ENCODE measurements at regions not wholly inside any gene's neighbourhood (a gene's known extent, or its start where the extent isn't known, plus 50 kb on each side); places are given as distances from the start of the nearest gene placed in this dataset.

GRCh38 chr2:43106559-43107527 is 119.6 kb downstream of the ZFP36L2 start:
- Mint-ChIP-seq H3K9me3 (peaks cover 6% of the 10 kb centered on the region), H3K4me1 (peaks cover 73% of the 10 kb centered on the region), H3K36me3 (ENCODE audit: low read depth) (peaks cover 7% of the 10 kb centered on the region), H3K27me3 (ENCODE audit: low read depth, poor library complexity) (peaks cover 3% of the 10 kb centered on the region), H3K4me3 (no peak overlapping the region), H3K27ac (peak overlapping the region; percentile 97)
- TF ChIP-seq CTCF (IDR thresholded peaks at IDR 0.05): no peak
- DNase-seq: no peak

DNA sequence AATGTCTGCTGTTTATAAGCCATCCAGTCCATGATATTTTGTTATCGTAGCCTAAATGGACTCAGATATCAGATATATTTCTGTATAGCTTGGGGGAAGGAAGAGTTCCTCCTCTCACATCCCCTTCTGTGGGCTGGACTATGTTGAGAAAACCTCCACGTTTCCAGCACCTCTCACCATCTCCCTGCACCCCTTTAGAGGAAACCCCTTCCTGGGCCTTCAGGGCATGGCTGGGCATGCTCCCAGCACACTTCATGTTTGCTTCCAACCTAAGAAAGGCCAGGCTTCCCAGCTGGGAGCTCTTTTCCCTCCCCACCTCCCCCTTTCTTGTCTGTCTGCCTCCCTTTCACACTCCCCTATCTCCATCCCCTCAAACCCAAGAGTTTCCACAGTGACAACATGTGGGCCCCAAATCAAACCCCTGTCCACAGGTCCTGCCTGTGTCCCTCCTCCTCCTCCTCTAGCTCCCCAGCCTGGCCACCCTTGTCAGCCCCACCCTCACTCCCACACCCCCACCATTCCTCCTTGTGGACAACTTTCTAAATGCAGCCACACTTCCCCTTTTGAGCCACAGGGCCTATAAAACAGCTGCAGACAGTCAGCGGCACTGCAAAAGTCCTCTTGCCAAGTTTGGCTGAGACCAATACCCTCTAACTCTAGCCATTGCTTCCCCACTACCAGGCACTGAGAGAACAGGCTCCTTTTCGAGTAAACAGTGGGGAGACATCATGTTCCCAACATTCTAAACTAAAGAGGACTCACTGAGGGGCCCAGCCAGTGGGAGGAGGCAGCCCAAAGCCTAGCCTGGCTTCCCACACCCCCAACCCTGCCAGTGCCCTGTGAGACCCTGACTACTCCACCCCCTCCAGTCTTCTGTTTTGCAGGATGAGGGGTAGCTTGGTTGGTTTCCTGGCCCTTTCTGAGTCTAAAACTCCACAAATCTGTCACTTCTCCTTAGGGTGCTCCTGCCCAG is 120.5 kb downstream of the ZFP36L2 start:
- H3K27ac Mint-ChIP-seq: peak overlapping the region; percentile 97
- no peak for TF ChIP-seq CTCF (IDR thresholded peaks at IDR 0.05)
- H3K4me1 Mint-ChIP-seq: peaks cover 79% of the 10 kb centered on the region
- no peak overlapping the region for H3K4me3 Mint-ChIP-seq
- no peak for DNase-seq
- H3K27me3 Mint-ChIP-seq (ENCODE audit: low read depth, poor library complexity): peaks cover 3% of the 10 kb centered on the region
- H3K9me3 Mint-ChIP-seq: peaks cover 6% of the 10 kb centered on the region
- H3K36me3 Mint-ChIP-seq (ENCODE audit: low read depth): peaks cover 7% of the 10 kb centered on the region

GRCh38 chr2:43104763-43105162 is 121.6 kb downstream of the ZFP36L2 start:
- DNase-seq: no peak
- Mint-ChIP-seq H3K27me3 (ENCODE audit: low read depth, poor library complexity) (no peaks in the 10 kb centered on the region), H3K27ac (no peak overlapping the region), H3K4me1 (peaks cover 76% of the 10 kb centered on the region), H3K9me3 (peaks cover 10% of the 10 kb centered on the region), H3K4me3 (no peak overlapping the region), H3K36me3 (ENCODE audit: low read depth) (peaks cover 12% of the 10 kb centered on the region)
- no peak for TF ChIP-seq CTCF (IDR thresholded peaks at IDR 0.05)

- no peak overlapping the region for H3K4me3 Mint-ChIP-seq
- peaks cover 17% of the 10 kb centered on the region for H3K9me3 Mint-ChIP-seq
- H3K36me3 Mint-ChIP-seq (ENCODE audit: low read depth): peaks cover 15% of the 10 kb centered on the region
- no peaks in the 10 kb centered on the region for H3K27me3 Mint-ChIP-seq (ENCODE audit: low read depth, poor library complexity)
- TF ChIP-seq CTCF (IDR thresholded peaks at IDR 0.05): no peak
- H3K27ac Mint-ChIP-seq: peak overlapping the region; percentile 8
- H3K4me1 Mint-ChIP-seq: peaks cover 72% of the 10 kb centered on the region
- no peak for DNase-seq
Observed at GRCh38 chr2:43104106-43104505, 122.3 kb downstream of the ZFP36L2 start.

- H3K4me3 Mint-ChIP-seq: no peak overlapping the region
- no peak overlapping the region for H3K27ac Mint-ChIP-seq
- H3K9me3 Mint-ChIP-seq: peaks cover 27% of the 10 kb centered on the region
- H3K4me1 Mint-ChIP-seq: peaks cover 67% of the 10 kb centered on the region
- no peak for DNase-seq
- H3K27me3 Mint-ChIP-seq (ENCODE audit: low read depth, poor library complexity): no peaks in the 10 kb centered on the region
- TF ChIP-seq CTCF (IDR thresholded peaks at IDR 0.05): no peak
- peaks cover 15% of the 10 kb centered on the region for H3K36me3 Mint-ChIP-seq (ENCODE audit: low read depth)
Observed at GRCh38 chr2:43103093-43103404, 123.4 kb downstream of the ZFP36L2 start.

Data from nephron progenitor cell (in vitro differentiated cells).